ENCODE measurements at regions not wholly inside any gene's neighbourhood (a gene's known extent, or its start where the extent isn't known, plus 50 kb on each side); places are given as distances from the start of the nearest gene placed in this dataset.

- TF ChIP-seq, protein P1, sequence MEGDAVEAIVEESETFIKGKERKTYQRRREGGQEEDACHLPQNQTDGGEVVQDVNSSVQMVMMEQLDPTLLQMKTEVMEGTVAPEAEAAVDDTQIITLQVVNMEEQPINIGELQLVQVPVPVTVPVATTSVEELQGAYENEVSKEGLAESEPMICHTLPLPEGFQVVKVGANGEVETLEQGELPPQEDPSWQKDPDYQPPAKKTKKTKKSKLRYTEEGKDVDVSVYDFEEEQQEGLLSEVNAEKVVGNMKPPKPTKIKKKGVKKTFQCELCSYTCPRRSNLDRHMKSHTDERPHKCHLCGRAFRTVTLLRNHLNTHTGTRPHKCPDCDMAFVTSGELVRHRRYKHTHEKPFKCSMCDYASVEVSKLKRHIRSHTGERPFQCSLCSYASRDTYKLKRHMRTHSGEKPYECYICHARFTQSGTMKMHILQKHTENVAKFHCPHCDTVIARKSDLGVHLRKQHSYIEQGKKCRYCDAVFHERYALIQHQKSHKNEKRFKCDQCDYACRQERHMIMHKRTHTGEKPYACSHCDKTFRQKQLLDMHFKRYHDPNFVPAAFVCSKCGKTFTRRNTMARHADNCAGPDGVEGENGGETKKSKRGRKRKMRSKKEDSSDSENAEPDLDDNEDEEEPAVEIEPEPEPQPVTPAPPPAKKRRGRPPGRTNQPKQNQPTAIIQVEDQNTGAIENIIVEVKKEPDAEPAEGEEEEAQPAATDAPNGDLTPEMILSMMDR (IDR thresholded peaks at IDR 0.05; ENCODE audit: low read length) = no peak
- TF ChIP-seq EZH2 (optimal IDR thresholded peaks at IDR 0.05; ENCODE audit: low read depth, low read length) = no peak
These were observed 102.2 kb upstream of the UXS1 start for GRCh38 chr2:106296182-106296815.

Data from MM.1S (cell line).